ENCODE measurements at regions not wholly inside any gene's neighbourhood (a gene's known extent, or its start where the extent isn't known, plus 50 kb on each side); places are given as distances from the start of the nearest gene placed in this dataset.

DNA sequence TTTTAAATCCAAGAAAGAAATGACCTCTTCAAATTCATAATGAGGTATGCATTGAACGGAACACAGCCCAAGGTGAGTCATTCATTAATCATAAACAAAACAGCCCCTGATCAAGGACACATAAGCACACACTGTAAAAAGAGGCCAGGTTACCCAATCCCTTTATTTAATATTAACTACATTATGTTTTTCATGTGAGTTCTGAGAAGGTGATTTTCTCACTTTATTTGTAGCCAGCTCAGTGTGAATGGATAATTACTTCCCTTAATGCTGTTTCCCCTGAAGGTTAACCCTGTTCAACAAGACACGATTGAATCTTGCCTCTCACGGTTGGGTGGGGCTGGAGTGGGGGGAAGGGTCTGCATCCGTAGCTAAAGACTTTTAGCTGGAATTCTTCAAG, 257.3 kb upstream of the SALL1 start:
- no peak for DNase-seq

DNA sequence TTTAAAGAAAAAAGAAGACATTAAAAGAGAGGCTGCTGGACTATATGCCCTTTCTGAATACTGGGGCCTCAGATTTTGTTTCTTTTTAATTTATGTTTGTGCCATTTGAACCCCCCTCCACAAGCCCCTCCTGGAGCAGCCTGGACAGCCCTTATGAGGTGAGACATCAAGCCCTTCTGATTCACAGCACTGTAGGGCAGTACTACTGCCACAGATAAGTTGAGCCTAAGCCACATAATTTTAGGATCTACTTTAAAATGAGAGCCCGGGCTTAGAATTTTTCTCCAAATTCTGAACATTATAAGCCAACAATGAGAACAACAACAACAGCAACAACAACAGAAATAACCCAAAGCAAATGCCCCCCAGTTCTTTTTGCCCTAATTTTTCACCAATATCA, 256.9 kb upstream of the SALL1 start:
- DNase-seq = no peak

DNA sequence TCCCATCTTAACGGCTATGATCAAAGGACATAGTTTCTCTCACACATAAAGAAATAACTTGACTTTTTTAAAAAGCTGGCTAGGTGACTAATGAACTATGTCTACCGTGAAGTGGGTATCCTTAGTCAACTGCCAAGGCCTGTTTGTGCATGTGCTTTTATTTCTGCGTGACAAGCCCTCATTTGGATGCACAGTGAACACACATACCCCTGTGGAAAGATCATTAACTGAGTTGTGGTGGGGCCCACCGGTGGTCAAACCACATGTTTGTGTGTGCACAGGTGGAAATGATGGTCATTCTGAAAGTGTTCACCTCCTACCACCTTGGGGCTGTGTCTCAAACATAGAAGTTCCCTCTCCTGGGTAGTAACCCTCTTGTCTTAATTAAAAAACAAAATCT, 256.1 kb upstream of the SALL1 start:
- DNase-seq = no peak

DNA sequence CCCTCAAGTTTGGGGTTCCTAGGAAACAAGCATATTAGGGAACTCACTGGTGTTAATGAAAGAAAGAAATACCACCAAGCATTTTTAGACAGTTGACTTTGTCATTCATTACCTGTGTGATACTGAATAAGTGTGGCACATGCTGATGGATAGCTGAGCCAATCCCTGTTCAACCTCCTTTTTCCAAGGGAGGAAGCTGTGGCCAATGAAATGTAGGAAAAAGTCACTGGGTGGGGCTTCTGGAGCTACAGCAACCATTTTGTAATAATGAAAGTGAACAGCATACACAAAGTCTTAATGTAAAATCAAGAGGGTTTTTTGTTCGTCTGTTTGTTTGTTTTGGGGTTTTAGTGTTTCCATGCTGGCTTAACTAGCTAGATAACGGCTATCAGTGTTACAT, 254.3 kb upstream of the SALL1 start:
- no peak for DNase-seq

- no peak for DNase-seq
Observed at GRCh38 chr16:51404386-51404785, 253.3 kb upstream of the SALL1 start.

- DNase-seq = no peak
Observed at GRCh38 chr16:51402785-51403184, 251.7 kb upstream of the SALL1 start.

GRCh38 chr16:51402298-51402697, 251.2 kb upstream of the SALL1 start:
- no peak for DNase-seq

DNA sequence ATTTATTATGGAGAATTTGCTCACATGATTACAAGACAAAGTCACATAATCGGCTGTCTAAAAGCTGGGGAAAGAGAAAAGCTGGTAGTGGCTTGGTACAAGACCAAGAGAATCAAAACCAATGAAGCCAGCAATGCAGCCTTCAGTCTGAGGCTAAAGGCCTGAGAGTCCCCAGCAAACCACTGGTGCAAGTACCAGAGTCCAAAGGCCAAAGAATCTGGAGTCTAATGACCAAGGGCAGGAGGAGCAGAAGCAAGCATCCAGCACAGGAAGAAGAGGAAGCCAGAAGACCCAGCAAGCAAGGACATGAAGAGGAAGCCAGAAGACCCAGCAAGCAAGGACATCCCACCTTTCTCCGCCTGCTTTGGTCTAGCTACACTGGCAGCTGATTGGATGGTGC, 250.6 kb upstream of the SALL1 start:
- DNase-seq = no peak

GRCh38 chr16:51399908-51400670, 249.0 kb upstream of the SALL1 start:
- no peak for DNase-seq

DNA sequence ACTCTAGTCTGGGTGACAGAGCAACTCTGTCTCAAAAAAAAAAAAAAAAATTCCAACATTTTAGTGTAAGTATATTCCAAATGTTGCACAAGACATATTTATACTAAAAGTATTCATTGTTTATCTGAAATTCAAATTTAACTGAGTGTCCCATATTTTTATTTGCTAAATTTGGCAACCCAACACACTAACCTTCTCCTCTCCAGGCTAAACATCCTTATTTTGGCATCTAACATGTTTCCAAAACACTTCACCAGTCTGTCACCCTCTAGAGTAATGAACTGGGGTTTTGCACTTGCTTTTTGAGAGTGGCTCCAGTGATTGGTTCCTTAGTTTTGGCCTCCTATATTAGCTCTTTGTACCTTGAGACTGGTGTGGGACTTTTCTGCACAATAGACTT, 243.4 kb upstream of the SALL1 start:
- no peak for DNase-seq

DNA sequence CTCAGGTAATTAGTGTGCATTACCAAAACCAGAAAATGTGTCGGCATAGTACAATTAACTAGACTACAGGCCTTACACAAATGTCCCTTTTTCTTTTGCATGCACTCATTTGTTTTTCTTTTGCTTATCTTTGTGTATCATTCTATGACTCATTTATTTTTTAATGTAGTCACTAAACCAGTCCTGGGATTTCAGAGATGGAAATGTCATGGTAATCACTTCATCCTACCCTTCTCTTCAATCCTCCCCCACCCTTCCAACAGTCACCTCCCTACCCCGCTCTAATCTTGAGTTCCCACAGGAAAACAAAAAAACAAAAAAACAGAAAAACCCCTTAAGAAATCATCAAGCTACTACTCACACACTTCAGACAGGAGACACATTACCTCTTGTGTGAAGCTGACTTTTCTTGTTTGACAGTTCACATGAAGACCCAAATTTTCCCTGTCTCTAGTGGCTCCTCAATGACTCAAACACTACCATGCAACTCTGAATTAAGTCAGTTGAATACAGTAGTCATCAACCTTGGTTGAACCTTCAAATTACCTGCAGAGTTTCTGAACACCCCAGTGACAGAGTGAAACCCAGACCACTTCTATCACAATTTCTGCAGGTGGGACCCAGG, 242.4 kb upstream of the SALL1 start:
- no peak for DNase-seq

DNA sequence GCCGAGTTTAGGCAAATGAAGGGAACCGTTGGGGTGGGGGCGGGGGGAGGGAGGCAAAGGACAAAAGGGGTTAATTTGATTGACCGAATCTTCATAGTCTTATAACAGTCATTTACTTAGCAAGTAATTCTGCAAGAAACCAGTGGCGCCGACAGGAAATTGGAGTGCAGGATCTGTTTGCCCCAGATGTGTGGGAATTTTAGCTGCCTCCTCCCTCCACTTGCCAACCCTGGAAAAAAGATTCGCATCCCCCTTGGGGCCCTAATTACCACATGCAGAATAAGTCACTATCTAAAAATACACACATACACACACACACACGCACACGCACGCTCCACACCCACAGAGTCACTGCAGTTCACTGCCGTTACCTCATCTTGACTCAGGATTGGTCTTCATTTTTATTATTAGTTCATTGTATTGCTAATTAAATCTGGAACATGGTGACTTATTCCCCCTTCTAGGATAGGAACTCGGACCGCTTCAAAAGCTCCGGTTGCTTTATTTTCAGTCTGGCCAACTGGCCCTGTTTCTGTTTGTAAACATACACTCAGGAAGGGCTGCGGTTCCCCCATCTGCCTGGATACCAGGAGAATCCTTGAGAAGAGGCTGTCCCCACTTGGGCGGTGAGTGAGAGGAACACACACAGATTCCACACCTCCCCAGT, 241.6 kb upstream of the SALL1 start:
- DNase-seq = no peak

DNA sequence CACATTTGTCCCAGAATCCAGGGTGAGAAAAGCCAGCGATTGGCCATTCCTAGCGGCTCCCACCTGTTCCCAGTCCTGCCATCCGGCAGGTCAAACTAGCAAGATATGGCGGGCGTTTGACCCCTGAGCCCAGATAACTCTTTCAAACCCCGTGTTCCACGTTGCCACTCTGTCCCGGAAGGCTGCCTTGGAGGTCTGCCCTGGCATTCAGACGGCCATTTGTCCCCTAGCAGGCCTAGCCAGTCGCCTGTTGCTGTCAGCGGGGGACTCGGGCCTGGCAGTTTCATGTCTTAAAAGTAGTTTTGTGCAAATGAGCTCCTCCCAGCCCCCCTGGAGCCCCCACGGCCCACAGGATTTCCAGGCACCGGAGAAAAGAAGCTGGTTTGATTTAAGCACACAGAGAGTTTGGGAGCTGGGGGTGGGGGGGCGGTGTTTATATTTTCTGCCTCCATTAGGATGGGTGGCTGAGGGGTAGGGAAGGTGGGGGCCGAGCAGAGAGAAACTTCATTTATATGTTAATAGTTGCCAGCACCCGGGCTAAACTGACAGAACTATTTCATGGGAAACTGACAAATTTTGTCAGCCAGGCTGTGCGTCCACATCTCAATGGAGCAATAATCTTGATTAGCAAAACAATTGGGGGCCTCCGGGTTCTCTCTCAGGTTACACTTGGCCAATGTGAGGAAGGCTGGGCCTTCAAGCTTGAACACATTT, 240.9 kb upstream of the SALL1 start:
- no peak for DNase-seq

GRCh38 chr16:51390877-51391276, 239.8 kb upstream of the SALL1 start:
- DNase-seq = no peak

DNA sequence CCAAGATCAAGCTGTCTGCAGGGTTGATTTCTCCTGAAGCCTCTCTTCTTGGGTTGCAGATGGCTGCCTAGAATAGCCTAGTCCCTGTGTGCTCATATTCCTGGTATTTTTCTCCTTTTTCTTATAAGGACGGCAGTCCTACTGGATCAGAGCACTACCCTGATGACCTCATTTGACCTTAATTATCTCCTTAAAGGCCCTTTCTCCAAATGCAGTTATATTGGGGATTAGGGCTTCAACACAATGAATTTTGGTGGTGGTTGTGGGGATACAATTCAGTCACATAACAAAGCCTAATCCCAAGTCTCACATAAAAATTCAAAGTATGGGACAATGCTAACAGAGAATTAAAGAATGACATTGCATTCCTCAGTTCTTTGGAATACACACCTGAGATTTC, 238.8 kb upstream of the SALL1 start:
- DNase-seq = no peak

- DNase-seq = no peak
Observed at GRCh38 chr16:51388516-51388951, 237.5 kb upstream of the SALL1 start.

- DNase-seq = no peak
Observed at GRCh38 chr16:51383909-51384308, 232.8 kb upstream of the SALL1 start.

- DNase-seq = no peak
Observed at GRCh38 chr16:51382940-51383339, 231.9 kb upstream of the SALL1 start.

DNA sequence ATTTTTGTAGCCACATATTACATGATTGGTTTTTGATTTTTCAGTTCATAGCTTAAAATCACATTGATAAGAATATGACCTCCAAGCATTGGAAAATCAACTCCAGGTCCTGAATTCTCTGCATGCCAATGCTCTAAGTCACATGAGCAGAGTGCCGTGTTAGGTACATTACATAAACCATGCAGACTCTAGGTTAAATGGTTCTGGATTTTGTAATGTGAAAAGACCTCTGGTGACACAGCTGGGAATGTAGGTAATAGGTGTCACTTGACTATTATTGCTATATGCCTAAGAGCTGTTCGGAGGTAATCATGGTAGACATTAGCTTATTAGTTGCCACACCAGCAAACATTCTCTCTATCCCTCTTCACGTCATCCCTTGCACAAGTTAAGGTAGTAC, 231.1 kb upstream of the SALL1 start:
- no peak for DNase-seq

GRCh38 chr16:51376080-51376479, 225.0 kb upstream of the SALL1 start:
- DNase-seq = peak; percentile 12

- DNase-seq = no peak
Observed at GRCh38 chr16:51374790-51375189, 223.7 kb upstream of the SALL1 start.

GRCh38 chr16:51374346-51374745, 223.3 kb upstream of the SALL1 start:
- DNase-seq = no peak

GRCh38 chr16:51365715-51366114, 214.6 kb upstream of the SALL1 start:
- no peak for DNase-seq
